Loucy (cell line): ENCODE measurements at regions not wholly inside any gene's neighbourhood (a gene's known extent, or its start where the extent isn't known, plus 50 kb on each side); places are given as distances from the start of the nearest gene placed in this dataset.

Source experiments
- H2AFZ ChIP-seq: fragments of 200-600 bp; sonication (generic); 2 replicates; pipeline ENCODE4 v1.6.0; 2016; ENCODE audit warnings: antibody characterized with exemption, mild to moderate bottlenecking, low read length, moderate library complexity
- H3F3A ChIP-seq: fragments of 200-600 bp; 2 replicates; pipeline ENCODE4 v1.6.0; 2016; ENCODE audit warnings: antibody characterized with exemption, low read depth, mild to moderate bottlenecking
- H3K27me3 ChIP-seq: fragments of 200-600 bp; sonication (generic); 2 replicates; pipeline ENCODE4 v1.6.1; 2014; ENCODE audit warnings: low read length, mild to moderate bottlenecking; ENCODE audit not compliant: insufficient read depth, poor library complexity, severe bottlenecking
- H3K36me3 ChIP-seq: fragments of 200-600 bp; sonication (generic); 2 replicates; pipeline ENCODE4 v1.6.1; 2016; ENCODE audit warnings: low read length; ENCODE audit not compliant: insufficient read depth
- H3K4me1 ChIP-seq: fragments of 200-600 bp; sonication (generic); 2 replicates; pipeline ENCODE4 v1.5.1; 2014; ENCODE audit warnings: low read length, mild to moderate bottlenecking; ENCODE audit not compliant: insufficient read depth, poor library complexity, severe bottlenecking
- H3K4me2 ChIP-seq: fragments of 200-600 bp; sonication (generic); 2 replicates; pipeline ENCODE4 v1.6.0; 2014; ENCODE audit warnings: antibody characterized with exemption, low read length, low read depth, mild to moderate bottlenecking; ENCODE audit not compliant: poor library complexity, severe bottlenecking
- H3K4me3 ChIP-seq: fragments of 200-600 bp; sonication (generic); 2 replicates; pipeline ENCODE4 v1.5.1; 2014; ENCODE audit warnings: low read length, mild to moderate bottlenecking, mixed read lengths; ENCODE audit not compliant: poor library complexity, severe bottlenecking
- H3K79me2 ChIP-seq: fragments of 200-600 bp; sonication (generic); 2 replicates; pipeline ENCODE4 v1.6.1; 2014; ENCODE audit warnings: low read length; ENCODE audit not compliant: insufficient read depth
- H3K9ac ChIP-seq: fragments of 200-600 bp; sonication (generic); 2 replicates; pipeline ENCODE4 v1.6.0; 2014; ENCODE audit warnings: mild to moderate bottlenecking, low read depth, low read length, moderate library complexity; ENCODE audit not compliant: poor library complexity, severe bottlenecking
- H3K9me2 ChIP-seq: fragments of 200-600 bp; sonication (generic); replicated peaks from 2 replicates; pipeline ENCODE4 v1.6.1; 2016; ENCODE audit warnings: low read depth, low read length, mixed read lengths
- H3K9me3 ChIP-seq: fragments of 200-600 bp; sonication (generic); 2 replicates; pipeline ENCODE4 v1.6.1; 2014; ENCODE audit warnings: mild to moderate bottlenecking, antibody characterized with exemption, low read length, low read depth; ENCODE audit not compliant: insufficient read depth
- H4K20me1 ChIP-seq: fragments of 200-600 bp; sonication (generic); 2 replicates; pipeline ENCODE4 v1.6.0; 2014; ENCODE audit warnings: antibody characterized with exemption, low read length, mild to moderate bottlenecking; ENCODE audit not compliant: insufficient read depth, poor library complexity, severe bottlenecking
- EZH2phosphoT487 ChIP-seq: fragments of 200-600 bp; IDR thresholded peaks from 2 replicates; pipeline ENCODE4 v1.6.1; 2018; ENCODE audit warnings: antibody characterized with exemption, mild to moderate bottlenecking, moderate library complexity, borderline replicate concordance
- TF ChIP-seq, protein P1 (sequence below): fragments of 200-600 bp; sonication (generic); conservative IDR thresholded peaks from 2 replicates; pipeline ENCODE4 v1.5.1; 2014; ENCODE audit warnings: mild to moderate bottlenecking, antibody characterized with exemption, low read length

DNA sequence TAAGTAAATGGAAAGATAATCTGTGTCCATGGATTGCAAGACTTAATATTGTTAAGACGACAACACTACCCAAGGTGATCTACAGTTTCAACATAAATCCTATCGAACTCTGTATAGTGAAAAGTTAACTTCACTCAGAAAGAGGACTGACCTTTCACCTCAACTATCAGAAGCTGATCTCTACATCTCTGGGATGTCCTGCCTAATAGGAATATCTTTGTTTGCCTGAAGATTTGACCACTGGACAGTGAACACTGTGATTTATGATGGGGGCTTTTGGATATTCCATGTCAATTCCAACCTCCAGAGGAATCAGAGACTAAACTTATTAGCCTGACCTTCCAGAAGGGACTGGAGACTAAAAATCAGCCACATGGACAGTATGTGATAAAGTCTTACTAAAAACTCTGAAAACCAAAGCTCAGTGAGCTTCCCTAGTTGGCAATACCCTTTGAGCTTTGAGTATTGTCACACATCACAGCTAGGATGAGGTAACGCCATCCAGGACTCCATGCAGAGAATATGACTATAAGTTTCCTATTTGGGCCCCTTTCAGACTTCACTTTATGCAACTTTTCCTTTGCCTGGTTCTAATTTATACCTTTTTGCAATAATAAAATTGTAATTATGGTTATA is 164.9 kb upstream of the SETMAR start:
- Histone ChIP-seq H3K79me2 (no peaks in the 10 kb centered on the region), H3K9me3 (no peaks in the 10 kb centered on the region), H3K4me3 (no peak overlapping the region), H3K36me3 (no peaks in the 10 kb centered on the region), H3K9me2 (no peaks in the 10 kb centered on the region), H4K20me1 (no peaks in the 10 kb centered on the region), H3K4me1 (no peaks in the 10 kb centered on the region), H3K9ac (no peak overlapping the region), H2AFZ (no peak overlapping the region), H3F3A (no peaks in the 10 kb centered on the region), H3K4me2 (no peak overlapping the region), H3K27me3 (no peaks in the 10 kb centered on the region)
- TF ChIP-seq, protein P1, sequence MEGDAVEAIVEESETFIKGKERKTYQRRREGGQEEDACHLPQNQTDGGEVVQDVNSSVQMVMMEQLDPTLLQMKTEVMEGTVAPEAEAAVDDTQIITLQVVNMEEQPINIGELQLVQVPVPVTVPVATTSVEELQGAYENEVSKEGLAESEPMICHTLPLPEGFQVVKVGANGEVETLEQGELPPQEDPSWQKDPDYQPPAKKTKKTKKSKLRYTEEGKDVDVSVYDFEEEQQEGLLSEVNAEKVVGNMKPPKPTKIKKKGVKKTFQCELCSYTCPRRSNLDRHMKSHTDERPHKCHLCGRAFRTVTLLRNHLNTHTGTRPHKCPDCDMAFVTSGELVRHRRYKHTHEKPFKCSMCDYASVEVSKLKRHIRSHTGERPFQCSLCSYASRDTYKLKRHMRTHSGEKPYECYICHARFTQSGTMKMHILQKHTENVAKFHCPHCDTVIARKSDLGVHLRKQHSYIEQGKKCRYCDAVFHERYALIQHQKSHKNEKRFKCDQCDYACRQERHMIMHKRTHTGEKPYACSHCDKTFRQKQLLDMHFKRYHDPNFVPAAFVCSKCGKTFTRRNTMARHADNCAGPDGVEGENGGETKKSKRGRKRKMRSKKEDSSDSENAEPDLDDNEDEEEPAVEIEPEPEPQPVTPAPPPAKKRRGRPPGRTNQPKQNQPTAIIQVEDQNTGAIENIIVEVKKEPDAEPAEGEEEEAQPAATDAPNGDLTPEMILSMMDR: no peak
- TF ChIP-seq EZH2phosphoT487: no peak

DNA sequence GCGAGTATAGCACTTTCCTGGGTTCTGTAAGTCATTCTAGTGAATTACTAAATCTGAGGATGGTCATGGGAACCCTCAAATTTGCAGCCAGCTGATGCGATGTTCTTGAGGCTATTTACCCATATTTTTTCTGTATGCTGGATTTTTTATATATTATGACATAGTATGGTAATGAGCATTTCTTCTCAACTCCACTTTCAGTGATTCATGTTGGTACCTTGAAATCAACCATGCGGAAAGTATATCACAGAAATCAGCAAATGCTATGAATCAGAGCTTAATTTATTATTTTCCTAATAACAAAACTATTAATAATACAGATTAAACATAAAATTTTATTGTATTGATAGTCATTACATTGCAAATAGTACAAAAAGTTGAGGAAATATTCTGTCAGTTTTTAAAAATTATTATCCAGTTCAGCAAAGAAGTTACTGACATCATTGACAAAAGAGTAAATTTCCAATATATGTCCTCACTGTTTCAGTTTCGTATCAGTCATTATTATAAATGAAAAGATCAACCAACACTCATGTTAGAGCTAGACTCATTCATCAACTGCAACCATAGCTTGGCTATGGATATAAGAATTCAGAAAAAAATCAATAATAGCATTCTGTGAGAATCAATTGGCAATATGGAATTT is 164.3 kb upstream of the SETMAR start:
- Histone ChIP-seq H4K20me1 (no peaks in the 10 kb centered on the region), H3K9ac (no peak overlapping the region), H3K4me2 (no peak overlapping the region), H3F3A (no peaks in the 10 kb centered on the region), H2AFZ (no peak overlapping the region), H3K9me2 (no peaks in the 10 kb centered on the region), H3K4me3 (no peak overlapping the region), H3K36me3 (no peaks in the 10 kb centered on the region), H3K79me2 (no peaks in the 10 kb centered on the region), H3K27me3 (no peaks in the 10 kb centered on the region), H3K9me3 (no peaks in the 10 kb centered on the region), H3K4me1 (no peaks in the 10 kb centered on the region)
- TF ChIP-seq EZH2phosphoT487: no peak
- TF ChIP-seq, protein P1: no peak

DNA sequence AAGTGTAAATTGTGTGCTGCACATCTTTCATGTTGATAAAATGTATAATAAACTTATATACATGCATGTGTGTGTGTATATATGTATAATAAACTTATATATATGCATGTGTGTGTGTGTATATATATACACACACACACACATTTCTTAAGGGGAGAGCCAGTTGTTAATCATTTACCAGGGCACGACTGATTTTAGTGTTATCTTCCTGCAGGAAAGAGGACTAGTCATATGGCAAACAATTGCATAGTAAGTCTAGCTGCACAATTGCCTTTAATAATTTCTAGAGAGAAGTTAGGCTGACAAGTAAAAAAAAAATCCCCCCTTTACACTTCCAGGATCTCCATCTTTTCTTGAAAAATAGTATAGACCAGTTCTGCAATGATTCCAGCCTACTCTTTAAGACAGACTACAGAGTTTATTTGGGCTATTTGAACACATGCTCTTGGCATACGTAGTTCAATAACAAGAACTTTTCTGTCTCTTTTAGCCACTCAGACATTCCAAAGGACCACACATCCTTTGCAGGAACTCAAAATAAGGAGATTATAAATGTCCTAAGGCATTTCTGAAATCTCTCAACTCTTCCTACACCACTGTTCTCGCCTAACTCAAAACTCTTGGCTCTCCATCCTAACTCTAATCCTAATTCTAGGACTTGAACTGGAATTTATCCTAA is 163.6 kb upstream of the SETMAR start:
- H3K36me3 ChIP-seq: no peaks in the 10 kb centered on the region
- no peaks in the 10 kb centered on the region for H3K9me2 ChIP-seq
- no peaks in the 10 kb centered on the region for H4K20me1 ChIP-seq
- no peak overlapping the region for H3K4me3 ChIP-seq
- H3F3A ChIP-seq: no peaks in the 10 kb centered on the region
- no peaks in the 10 kb centered on the region for H3K4me1 ChIP-seq
- H2AFZ ChIP-seq: no peak overlapping the region
- no peak for TF ChIP-seq EZH2phosphoT487
- TF ChIP-seq, protein P1: no peak
- H3K9ac ChIP-seq: no peak overlapping the region
- H3K4me2 ChIP-seq: no peak overlapping the region
- H3K79me2 ChIP-seq: no peaks in the 10 kb centered on the region
- H3K27me3 ChIP-seq: no peaks in the 10 kb centered on the region
- H3K9me3 ChIP-seq: no peaks in the 10 kb centered on the region
